ENCODE measurements at regions not wholly inside any gene's neighbourhood (a gene's known extent, or its start where the extent isn't known, plus 50 kb on each side); places are given as distances from the start of the nearest gene placed in this dataset.

GRCh38 chr6:115276881-115277565 lies 783.7 kb downstream of the FRK start:
- TF ChIP-seq EZH2 (IDR thresholded peaks at IDR 0.05; ENCODE audit: insufficient read depth, low read length) (no peak), CTCF (IDR thresholded peaks at IDR 0.05; ENCODE audit: insufficient read depth, low read depth, low read length) (no peak)

Measured in astrocyte (in vitro differentiated cells and primary cell).